Neuron (in vitro differentiated cells): ENCODE measurements at regions not wholly inside any gene's neighbourhood (a gene's known extent, or its start where the extent isn't known, plus 50 kb on each side); places are given as distances from the start of the nearest gene placed in this dataset.
"Not testable (repeated sequence)": the region's sequence is repeated elsewhere in the genome, so short reads cannot be mapped to it uniquely, and the experiment has no call there.

ENCODE experiments used
- H2AFZ ChIP-seq: one replicate; pipeline ENCODE4 v1.6.1; 2013; ENCODE audit warnings: low read depth, mild to moderate bottlenecking, inconsistent platforms, low read length, moderate library complexity
- H3K27me3 ChIP-seq: one replicate; pipeline ENCODE4 v1.6.1; 2013; ENCODE audit warnings: low read length; ENCODE audit not compliant: insufficient read depth
- H3K36me3 ChIP-seq: one replicate; pipeline ENCODE4 v1.6.1; 2013; ENCODE audit warnings: low read length; ENCODE audit not compliant: insufficient read depth
- H3K4me1 ChIP-seq: one replicate; pipeline ENCODE4 v1.6.1; 2013; ENCODE audit warnings: low read length; ENCODE audit not compliant: insufficient read depth
- H3K4me3 ChIP-seq: 2 replicates; pipeline ENCODE4 v1.5.1; 2013; ENCODE audit warnings: mild to moderate bottlenecking, low read length, moderate library complexity
- H3K9me3 ChIP-seq: one replicate; pipeline ENCODE4 v1.6.1; 2013; ENCODE audit warnings: low read length

DNA sequence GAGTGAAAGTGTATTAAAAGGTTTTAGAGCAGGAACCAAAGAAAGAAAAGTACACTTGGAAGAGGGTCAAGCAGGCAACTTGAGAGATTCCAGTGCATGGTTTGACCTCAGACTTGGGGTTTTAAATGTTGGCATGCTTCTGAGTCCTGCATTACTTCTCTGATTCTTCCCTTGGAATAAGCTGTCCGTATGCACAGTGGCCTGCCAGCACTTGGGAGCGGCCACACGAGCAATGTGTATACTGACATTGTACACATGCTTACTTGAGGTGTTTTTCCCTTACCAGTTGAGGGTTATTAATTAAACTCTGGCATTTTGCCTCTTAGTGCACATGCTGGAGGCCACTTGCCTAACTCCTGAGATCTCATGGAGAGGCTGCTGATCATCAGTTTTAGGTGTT lies 786.6 kb upstream of the RGS18 start:
- no peaks in the 10 kb centered on the region for H3K9me3 ChIP-seq
- H3K4me1 ChIP-seq, result peaks cover 8% of the 10 kb centered on the region
- no peak overlapping the region for H3K4me3 ChIP-seq
- no peak overlapping the region for H2AFZ ChIP-seq
- no peaks in the 10 kb centered on the region for H3K36me3 ChIP-seq
- H3K27me3 ChIP-seq, result no peaks in the 10 kb centered on the region

DNA sequence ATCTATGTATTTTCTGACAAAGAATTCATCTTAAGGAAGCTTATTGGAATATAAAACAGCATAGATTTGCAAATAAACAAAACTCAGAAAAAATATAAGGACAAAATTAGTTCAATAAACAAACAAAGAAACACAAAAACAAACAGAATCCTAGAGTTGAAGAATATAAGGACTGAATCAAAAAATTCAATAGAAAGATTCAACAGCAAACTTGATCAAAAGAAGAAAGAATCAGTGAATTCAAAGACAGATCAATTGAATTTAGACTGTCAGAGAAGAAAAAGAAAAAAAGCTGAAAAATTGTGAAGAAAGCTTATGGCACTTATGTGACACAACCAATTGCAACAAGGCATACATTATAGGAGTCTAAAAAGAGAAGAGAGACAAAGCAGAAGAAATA lies 770.0 kb upstream of the RGS18 start:
- Histone ChIP-seq H3K9me3 (peaks cover 2% of the 10 kb centered on the region), H2AFZ (no peak overlapping the region), H3K27me3 (no peaks in the 10 kb centered on the region), H3K36me3 (no peaks in the 10 kb centered on the region), H3K4me3 (no peak overlapping the region), H3K4me1 (no peaks in the 10 kb centered on the region)

DNA sequence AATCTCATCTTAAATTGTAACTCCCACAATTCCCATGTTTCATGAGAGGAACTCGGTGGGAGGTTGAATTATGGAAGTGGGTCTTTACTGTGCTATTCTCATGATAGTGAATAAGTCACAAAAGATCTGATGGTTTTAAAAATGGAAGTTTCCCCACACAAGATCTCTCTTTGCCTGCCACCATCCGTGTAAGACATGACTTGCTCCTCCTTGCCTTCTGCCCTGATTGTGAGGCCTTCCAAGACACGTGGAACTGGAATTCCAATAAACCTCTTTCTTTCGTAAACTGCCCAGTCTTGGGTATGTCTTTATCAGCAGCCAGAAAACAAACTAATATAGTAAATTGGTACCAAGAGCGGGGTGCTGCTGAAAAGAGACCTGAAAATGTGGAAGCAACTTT lies 761.6 kb upstream of the RGS18 start:
- Histone ChIP-seq H3K9me3 (no peaks in the 10 kb centered on the region), H3K36me3 (no peaks in the 10 kb centered on the region), H3K4me3 (no peak overlapping the region), H3K4me1 (no peaks in the 10 kb centered on the region), H3K27me3 (no peaks in the 10 kb centered on the region), H2AFZ (no peak overlapping the region)

DNA sequence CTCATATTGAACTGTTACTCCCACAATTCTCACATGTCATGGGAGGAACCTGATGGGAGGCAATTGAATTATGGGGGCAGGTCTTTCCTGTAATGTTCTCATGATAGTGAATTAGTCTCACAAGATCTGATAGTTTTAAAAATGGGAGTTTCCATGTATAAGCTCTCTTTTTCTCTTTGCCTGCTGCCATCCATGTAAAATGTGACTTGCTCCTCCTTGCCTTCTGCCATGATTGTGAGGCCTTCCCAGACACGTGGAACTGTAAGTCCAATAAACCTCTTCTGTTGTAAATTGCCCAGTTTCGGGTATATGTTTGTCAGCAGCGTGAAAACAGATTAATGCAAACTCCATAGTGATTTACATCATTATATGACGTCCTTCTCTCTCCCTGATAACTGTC lies 759.7 kb upstream of the RGS18 start:
- H3K4me3 ChIP-seq, result no peak overlapping the region

DNA sequence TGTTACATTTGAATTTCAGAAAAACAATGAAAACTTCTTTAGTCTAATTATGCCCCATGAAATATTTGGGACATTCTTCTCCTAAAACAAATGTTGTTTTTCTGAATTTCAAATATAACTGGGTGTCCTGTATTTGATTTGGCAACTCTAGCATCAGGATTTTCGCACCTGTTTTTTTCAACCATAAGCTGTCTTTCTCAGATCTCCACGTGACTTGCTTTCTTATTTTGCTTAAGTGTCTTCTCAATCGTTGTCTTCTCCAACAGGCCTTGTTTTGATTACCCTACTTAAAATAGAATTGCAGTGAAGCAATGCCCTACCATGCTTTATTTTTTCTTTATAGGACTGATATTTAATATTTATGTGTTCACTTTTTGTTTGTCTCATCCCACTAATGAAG lies 752.8 kb upstream of the RGS18 start:
- Histone ChIP-seq H3K27me3 (no peaks in the 10 kb centered on the region), H3K4me1 (no peaks in the 10 kb centered on the region), H3K9me3 (no peaks in the 10 kb centered on the region), H3K36me3 (no peaks in the 10 kb centered on the region), H2AFZ (no peak overlapping the region), H3K4me3 (no peak overlapping the region)

More for the DNA sequence above, 759.7 kb upstream of the RGS18 start:
- Histone ChIP-seq H2AFZ (no peak overlapping the region), H3K4me1 (no peaks in the 10 kb centered on the region), H3K27me3 (no peaks in the 10 kb centered on the region), H3K9me3 (no peaks in the 10 kb centered on the region), H3K36me3 (no peaks in the 10 kb centered on the region)

DNA sequence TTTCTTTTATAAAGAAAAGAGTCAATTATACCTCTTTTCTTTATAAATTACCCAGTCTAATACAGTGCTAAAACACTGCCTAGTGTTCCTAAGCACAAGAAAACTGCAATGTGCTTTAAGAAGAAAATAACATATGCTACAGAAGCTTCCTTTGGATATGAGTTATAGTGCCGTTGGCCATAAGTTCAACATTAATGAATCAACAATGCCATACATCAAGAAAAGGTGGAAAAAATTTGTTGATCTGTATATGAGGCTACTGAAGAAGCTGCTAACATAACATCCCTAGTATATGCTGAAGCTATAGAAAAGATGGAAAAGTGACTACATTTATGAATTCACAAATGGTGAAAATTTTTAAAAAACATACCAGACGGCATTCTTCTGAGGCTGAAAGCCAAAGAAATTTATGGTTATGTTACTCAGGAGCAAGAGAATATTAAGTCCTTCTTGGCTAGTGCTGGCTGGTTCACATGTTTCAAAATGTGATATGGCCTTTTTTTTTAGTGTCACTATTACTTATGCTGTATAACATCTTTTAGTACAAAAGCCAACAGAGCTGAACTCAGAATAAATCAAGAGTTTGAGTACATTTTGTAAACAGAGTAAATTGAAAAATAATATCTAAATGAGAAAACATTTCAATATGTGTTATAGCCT lies 743.2 kb upstream of the RGS18 start:
- no peaks in the 10 kb centered on the region for H3K4me1 ChIP-seq
- H3K36me3 ChIP-seq, result no peaks in the 10 kb centered on the region
- H3K27me3 ChIP-seq, result no peaks in the 10 kb centered on the region
- H3K4me3 ChIP-seq, result no peak overlapping the region
- no peaks in the 10 kb centered on the region for H3K9me3 ChIP-seq
- H2AFZ ChIP-seq, result no peak overlapping the region

DNA sequence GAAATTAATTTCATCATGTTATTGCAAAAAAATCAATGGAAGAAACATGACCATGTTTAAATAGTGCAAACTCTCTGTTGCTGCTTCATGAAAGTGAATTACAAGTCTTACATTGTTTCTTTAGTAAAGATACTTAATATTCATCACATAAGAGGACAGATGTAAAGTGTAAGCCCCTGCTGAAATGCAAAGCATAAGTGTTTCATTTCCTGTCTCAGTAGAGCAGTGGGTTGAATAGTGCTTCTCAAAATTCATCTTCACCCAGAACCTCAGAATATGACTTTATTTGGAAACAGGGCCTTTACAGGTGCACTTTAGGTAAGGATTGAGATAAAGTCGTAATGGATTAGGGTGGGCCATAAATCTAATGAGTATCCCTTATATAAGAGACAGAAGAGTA lies 738.4 kb upstream of the RGS18 start:
- H3K36me3 ChIP-seq, result no peaks in the 10 kb centered on the region
- H3K27me3 ChIP-seq, result no peaks in the 10 kb centered on the region
- H3K9me3 ChIP-seq, result no peaks in the 10 kb centered on the region
- no peak overlapping the region for H3K4me3 ChIP-seq
- H3K4me1 ChIP-seq, result no peaks in the 10 kb centered on the region
- no peak overlapping the region for H2AFZ ChIP-seq

DNA sequence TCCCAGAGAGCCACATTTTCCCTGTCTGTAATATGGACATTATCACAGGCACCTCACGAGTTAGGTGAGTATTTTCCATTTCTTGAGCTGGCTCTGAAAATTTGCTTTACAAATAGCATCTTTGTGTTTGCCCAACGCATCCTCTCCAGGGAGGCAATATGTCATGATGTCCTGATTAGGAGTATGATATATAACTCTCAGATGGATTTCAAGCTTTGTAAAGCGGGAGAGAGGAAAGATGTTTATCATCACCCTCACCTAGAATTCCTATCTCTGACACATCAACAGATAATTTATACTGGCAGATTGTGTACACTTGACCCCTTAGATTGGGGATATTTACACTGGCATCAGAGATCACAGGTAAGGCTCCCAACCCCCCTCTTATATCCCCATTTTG lies 730.7 kb upstream of the RGS18 start:
- H3K9me3 ChIP-seq, result no peaks in the 10 kb centered on the region
- no peak overlapping the region for H2AFZ ChIP-seq
- no peaks in the 10 kb centered on the region for H3K27me3 ChIP-seq
- no peaks in the 10 kb centered on the region for H3K36me3 ChIP-seq
- H3K4me3 ChIP-seq, result no peak overlapping the region
- H3K4me1 ChIP-seq, result no peaks in the 10 kb centered on the region

DNA sequence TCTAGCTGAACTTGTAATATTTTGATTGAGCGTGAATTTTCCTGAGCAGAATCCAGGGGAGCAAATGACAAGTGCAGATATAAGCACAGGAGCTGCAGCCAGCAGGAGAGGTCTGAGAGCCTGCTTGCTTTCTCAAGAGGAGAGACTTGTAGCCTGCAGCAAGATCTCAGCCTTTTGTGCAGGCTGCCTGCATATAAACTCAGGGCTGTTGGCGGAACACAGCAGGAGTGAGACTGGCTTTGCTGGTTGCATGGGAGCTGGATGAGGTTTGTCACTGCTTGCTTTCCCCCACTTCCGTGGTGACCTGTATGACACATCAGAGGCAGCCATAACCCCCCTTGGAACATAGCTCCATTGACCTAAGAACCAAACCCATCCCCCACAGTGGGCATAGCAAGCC lies 725.4 kb upstream of the RGS18 start:
- Histone ChIP-seq H3K36me3 (no peaks in the 10 kb centered on the region), H2AFZ (no peak overlapping the region), H3K4me1 (no peaks in the 10 kb centered on the region), H3K27me3 (no peaks in the 10 kb centered on the region), H3K4me3 (no peak overlapping the region), H3K9me3 (peaks cover 2% of the 10 kb centered on the region)

DNA sequence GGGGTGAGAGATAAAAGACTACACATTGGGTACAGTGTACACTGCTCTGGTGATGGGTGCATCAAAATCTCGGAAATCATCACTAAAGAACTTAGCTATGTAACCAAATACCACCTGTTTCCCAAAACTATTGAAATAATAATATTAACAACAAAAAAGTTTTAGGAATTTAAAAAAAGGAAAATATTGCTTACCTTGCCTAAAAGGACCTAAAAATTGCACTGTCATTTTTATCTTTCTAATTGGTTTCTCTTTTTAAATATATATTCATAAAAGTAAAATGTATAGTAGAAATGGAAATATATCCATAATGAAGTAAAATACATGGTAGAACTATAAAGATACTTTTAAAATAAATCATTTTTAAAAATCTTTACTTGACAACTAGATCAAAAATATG lies 719.3 kb upstream of the RGS18 start:
- Histone ChIP-seq H3K27me3 (no peaks in the 10 kb centered on the region), H3K4me3 (no peak overlapping the region), H3K4me1 (no peaks in the 10 kb centered on the region), H2AFZ (no peak overlapping the region), H3K36me3 (no peaks in the 10 kb centered on the region), H3K9me3 (no peaks in the 10 kb centered on the region)

DNA sequence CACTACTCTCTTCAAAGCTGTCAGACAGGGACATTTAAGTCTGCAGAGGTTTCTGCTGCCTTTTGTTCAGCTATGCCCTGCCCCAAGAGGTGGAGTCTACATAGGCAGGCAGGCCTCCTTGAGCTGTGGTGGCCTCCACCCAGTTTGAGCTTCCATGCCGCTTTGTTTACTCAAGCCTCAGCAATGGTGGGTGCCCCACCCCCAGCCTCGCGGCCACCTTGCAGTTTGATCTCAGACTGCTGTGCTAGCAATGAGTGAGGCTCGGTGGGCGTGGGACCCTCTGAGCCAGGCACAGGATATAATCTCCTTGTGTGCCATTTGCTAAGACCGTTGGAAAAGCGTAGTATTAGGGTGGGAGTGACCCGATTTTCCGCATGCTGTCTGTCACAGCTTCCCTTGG lies 710.0 kb upstream of the RGS18 start:
- H2AFZ ChIP-seq, H3K27me3 ChIP-seq, H3K9me3 ChIP-seq, H3K36me3 ChIP-seq, H3K4me1 ChIP-seq, H3K4me3 ChIP-seq: not testable (repeated sequence)

DNA sequence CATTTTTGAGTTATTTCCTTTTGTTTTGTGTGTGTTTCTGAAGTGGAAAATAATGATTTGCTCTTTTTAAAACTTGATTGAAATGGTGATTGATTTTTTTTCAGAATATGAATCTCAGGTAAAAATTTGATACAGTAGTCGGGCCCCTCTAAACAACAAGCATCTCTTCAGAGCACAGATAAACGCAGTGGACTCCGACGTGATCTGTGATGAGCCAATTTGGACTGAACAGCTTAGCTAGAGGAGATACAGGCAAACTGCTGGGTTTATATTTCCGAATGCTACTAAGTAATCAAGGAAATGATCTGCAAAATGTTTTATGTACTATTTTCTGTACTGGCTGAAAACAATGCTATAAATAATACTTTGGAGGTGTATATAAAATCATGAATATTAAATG lies 705.7 kb upstream of the RGS18 start:
- Histone ChIP-seq H3K27me3 (no peaks in the 10 kb centered on the region), H3K9me3 (no peaks in the 10 kb centered on the region), H3K4me3 (no peak overlapping the region), H3K4me1 (no peaks in the 10 kb centered on the region), H2AFZ (no peak overlapping the region), H3K36me3 (no peaks in the 10 kb centered on the region)

DNA sequence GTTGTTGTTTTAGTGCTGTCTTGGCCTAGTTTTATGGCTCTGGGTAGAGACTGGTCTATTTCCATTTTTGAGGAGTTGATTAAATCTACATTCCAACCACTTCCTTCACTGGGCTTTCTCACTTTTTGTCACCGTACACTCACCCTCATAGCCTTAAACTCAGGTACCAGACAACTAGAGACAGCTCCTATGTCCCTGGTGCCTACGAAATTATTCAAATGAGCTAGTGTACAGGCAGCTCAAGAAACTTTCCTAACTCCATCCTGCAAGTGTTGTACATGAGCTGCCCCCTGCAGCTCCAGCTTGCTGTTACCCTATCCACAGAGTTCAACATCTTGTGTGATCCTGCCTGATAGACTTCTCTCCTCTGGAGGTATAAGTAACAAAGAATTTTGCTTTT lies 704.8 kb upstream of the RGS18 start:
- H3K4me3 ChIP-seq, result no peak overlapping the region
- no peaks in the 10 kb centered on the region for H3K36me3 ChIP-seq
- no peak overlapping the region for H2AFZ ChIP-seq
- H3K27me3 ChIP-seq, result no peaks in the 10 kb centered on the region
- no peaks in the 10 kb centered on the region for H3K9me3 ChIP-seq
- no peaks in the 10 kb centered on the region for H3K4me1 ChIP-seq

DNA sequence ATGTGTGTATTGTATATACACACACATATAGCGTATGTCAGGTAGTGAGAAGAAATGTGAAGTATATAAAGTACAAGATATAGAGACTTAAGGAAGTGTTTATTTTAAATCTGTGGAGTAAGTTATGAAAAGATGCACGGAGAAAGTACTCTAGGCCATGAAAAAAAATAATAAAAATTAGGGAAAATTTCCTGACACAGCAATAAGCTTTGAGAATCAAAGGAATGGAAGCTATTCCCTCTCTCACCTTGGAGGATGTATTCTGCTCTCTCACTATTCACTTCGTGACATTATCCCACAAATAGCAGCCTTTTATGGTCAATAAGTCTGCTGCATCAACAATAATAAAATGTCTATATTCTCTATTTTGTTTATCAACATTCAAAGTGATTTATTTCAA lies 700.4 kb upstream of the RGS18 start:
- Histone ChIP-seq H3K36me3 (no peaks in the 10 kb centered on the region), H3K27me3 (no peaks in the 10 kb centered on the region), H3K4me3 (no peak overlapping the region), H2AFZ (no peak overlapping the region), H3K4me1 (no peaks in the 10 kb centered on the region), H3K9me3 (no peaks in the 10 kb centered on the region)
